GM18519 (cell line): ENCODE measurements at regions not wholly inside any gene's neighbourhood (a gene's known extent, or its start where the extent isn't known, plus 50 kb on each side); places are given as distances from the start of the nearest gene placed in this dataset.

Source experiments
- ATAC-seq: cut with Tn5 transposase; IDR thresholded peaks from one replicate; pipeline ENCODE4 v1.9.1; 2021; ENCODE audit warnings: mild to moderate bottlenecking, moderate library complexity; ENCODE audit not compliant: unreplicated experiment, low FRiP score

DNA sequence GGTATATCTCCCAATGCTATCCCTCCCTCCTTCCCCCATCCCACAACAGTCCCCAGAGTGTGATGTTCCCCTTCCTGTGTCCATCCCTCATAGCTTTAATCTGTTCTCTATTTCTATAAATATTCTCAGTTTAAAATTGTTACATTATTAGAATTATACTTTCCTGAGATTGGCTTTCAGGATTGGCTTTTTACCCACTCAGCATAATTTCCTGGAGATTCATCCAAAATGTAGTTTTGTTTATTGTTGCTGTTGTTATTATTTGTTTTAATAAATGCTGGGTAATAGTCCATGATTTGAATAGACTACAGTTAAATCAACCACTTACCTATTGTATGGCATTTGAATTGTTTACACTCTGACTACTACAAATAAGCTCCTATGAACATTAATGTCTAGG, 936.4 kb downstream of the FAT4 start:
- no peak for ATAC-seq

DNA sequence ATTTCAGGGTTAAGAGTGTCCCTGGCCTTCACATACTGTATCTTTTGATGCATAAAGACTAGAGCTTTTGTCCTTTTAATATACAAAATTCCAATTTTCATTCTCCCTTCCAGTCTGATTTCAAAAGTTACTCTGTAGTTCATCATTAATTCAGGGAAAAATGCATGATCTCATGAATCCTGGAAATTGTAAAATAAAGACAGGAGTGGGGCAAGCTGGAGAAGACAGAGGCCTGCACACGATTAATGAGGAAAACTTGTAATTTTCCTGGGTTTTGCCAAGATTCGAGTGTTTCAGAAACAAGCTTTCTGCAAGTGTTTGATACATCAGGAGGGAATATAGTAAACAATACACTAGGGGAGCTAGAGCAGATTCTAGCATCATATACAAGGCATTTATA, 947.9 kb downstream of the FAT4 start:
- no peak for ATAC-seq

DNA sequence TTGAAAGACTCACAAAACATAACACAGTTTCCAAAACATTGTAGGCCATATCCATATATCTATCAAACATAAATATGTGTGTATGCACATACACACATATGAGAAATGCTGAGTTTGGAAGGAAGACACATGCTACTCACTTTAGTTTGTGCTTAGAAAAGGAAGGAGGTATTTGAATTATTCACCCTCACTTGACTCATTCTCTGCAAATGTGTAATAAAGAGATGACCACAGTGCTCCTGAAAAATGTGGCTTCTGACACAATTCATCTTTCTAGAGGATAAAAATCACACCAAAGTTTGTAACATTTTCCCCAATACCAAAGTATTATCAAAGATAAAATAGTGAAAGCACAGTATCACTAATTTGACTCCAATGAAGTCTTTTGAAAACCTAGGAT, 950.1 kb downstream of the FAT4 start:
- no peak for ATAC-seq

DNA sequence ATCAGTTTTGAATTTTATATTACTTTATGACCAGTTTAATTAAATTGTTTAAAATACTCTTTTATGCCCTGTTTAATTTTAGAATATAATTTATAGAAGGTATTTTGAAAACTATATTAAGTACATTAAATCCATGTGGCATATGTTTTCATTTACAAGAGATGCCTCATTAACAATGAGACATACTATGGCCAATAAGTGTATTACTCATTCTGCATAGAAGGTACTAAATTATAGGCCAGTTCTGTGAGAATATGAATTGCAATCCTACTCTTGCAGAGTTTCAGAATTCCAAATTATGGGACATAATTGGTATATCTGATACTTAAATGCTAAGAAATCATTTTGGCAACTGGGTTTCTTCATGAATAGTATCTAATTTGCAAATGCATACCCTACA, 951.1 kb downstream of the FAT4 start:
- no peak for ATAC-seq

DNA sequence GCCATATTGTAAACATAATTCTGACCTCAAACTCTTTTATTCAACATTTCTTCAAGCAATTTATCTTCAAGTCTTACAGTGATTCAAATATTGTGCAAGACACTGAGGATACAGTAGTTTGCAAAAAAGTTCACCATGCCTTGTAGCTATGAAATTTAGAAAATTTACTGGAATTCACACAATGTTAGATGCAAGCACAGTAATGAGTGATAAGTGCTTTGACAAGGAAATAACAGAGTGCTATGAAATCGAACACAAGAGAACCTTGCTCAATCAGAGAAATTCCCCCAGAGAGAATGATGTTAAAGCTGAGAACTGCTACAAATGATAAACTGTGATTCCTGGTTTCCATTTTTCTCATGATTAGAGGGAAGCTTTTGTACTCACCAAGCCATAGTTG, 952.9 kb downstream of the FAT4 start:
- no peak for ATAC-seq

DNA sequence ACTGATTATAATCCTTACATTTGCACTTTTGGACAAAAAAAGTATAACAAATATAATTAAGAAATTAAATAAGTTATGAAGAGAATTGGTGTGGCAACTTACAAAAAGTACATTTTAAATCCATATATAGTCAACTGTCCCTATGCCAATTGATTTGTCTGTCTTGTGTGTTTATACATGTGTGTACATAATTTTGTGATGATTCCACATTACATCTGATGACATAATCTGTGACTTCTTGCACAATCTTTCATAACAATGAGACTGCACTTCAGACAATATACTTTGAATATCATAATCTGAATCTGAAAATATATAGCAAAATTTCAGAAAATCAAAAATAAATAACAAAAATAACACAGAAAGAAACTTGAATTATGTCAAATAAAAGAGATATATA, 953.4 kb downstream of the FAT4 start:
- ATAC-seq = no peak

DNA sequence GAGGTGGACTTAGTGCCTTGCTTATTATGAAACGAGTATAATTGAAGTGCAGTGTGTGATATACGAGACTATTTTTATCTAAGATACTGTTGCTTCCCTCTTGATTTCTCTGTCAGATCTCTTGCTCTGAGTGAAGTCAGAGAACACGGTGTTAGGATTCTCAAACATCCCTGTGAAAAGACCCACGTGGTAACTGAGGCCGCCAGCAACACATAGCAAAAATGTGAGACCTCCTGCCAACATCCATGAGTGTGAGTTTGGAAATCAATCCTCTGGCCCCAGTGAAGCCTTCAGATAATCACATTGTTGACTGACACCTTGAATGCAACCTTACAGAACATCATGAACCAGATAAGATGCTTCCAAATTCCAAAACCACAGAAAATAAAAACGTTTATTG, 954.4 kb downstream of the FAT4 start:
- no peak for ATAC-seq

DNA sequence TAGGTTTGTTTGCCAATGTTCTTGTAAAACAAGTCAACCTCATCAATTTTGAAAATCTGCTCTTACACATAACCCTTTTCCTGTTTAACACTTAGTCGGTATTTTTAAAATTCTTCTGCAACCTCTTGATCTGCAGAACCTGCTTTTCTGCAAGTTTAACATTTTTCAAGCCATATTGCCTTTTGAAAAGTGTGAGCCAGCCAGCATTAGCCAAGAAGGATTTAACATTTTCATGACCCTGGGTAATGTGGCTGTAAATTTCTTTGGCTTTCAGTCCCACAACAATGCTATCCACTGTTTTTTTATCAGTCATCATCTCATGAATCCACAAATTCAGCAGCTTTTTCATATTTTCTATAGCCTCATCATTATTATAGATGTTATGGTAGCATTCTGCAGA, 956.5 kb downstream of the FAT4 start:
- no peak for ATAC-seq

DNA sequence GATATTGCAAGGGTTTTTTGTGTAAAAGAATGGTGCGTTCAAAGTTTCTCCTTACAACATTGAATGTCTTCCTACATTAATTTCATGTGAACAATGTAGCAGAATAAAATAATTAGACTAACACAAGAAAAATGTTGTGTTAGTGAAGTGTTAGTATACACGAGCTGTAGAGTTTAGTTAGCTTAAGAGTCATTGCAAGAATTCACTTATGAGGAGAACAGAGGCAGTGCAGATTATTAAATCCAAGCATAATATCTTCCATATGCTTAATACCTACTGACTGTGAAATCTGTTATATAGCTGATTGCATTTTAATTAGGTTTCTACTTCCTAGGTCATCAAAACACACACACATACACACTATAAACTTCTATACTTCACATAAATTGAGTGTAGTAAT, 959.0 kb downstream of the FAT4 start:
- no peak for ATAC-seq

DNA sequence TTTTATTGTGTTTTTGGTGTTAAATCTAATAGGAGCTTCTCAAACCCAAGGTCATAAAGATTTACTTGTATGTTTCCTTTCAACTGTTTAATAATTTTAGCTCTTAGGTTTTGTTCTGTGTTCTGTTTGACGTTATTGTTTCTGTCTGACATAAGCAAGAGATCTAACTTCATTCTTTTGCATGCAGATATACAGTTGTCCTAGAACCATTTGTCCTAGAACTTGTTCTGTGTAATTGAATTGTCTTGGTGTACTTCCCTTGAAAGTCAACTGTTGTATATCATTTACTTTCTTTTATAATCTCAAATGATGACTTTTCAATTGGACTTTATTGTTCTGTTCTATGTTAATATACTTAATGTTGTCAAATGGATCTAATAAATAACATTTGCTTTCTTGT, 977.1 kb downstream of the FAT4 start:
- no peak for ATAC-seq

DNA sequence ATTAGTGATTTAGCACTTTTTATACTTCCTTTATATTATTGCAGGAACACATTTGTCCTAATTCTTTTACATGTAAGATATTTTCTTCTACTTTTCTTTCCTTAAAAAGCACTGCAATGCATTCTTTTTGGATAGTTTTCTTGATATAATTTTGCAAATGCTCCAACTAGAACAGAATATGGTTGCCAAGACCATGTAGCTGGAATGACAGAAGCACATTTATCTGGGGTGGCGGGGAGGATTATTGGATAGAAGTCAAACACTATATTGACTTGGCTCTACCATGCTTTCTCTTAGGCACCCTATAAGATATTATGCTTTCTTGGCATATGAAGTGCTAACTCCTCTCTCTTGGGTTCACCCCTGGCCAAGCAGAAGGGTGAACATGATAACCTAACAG, 983.5 kb downstream of the FAT4 start:
- ATAC-seq = no peak

DNA sequence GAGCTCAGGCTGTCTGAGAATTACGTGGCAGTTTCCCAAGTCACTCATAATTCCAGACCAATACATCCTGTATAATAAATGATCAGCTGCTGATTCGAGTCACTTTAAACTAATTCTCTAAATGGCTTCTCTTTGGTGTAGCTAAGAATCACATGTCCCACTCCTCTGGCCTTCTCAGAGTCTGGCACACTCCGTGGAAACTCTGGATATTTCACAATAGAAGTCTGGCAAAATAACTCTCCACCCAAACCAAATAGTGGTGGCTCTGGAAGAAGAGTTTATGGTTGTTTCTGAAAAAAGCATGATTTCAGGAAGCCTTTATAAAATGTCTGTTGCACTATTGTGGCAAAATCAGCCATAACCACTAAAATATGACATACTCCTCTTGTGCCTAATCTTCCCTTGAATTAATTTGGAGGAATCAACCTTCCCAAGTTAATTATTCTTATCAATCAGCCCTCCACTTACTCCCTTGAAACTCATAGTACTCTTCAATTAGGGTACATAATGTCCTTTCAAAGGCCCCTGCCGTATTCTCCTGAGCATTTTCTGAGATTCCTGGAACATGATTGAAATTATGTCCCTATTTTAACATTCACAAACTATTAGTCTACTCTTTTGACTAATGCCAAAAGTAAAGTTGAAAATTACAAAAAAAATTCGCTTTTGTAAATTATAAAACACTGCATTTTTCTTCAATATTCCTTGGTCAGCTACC, 991.6 kb downstream of the FAT4 start:
- ATAC-seq = no peak

DNA sequence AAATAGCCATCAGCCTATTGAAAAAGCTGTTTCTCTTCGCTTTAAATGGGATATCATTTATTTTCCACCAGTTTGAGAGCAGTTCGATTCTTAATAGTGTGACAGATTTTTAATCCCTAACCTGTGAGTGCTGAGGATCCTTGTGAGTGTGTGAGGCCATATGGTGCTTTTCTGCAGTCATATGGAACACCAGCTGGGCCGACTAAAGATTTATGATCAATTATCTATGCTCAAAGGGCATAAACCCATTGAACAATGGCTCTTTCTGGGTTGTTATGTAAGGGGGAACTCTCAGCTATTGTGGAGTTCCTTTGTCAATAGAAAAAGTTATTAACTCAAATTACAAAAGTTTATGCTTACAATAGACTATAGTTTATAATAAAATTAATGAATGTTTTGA, 1003.6 kb downstream of the FAT4 start:
- no peak for ATAC-seq

DNA sequence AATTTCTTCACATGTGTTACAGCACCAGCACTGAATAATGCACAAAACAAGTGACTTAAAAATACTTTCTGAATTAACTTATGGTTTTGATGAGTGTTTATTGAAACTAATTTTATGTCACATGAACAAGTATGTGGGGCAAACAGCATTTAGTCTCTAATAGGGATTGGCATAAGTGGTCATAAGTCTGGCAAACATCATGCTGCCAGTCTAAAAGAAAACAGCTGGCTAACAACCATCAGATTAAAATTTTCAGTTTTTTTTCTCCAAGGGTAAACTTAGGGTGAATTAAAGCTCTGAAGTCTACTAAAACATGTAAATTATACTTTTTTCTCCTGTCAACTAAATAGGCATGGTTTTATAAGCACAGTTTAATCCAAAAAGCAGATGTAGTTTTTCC, 1014.2 kb downstream of the FAT4 start:
- no peak for ATAC-seq

DNA sequence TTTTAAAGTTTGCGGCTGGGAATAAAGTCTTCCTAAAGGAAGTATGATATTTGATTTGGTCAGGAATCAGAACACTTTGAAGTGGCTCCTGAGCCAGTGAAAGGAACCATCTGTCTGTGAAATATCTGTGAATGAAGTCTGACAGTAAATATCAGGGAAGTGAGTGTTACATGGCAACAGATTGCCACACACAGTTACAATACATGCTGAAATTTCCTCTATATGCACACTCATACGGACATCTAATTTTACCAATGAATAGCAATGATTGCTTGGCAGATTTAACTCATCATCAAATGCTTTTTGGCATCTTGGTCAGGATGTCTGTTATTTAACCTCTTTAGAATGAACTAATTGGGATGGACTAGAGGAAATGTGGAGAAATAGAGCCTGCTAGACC, 1023.8 kb downstream of the FAT4 start:
- no peak for ATAC-seq

DNA sequence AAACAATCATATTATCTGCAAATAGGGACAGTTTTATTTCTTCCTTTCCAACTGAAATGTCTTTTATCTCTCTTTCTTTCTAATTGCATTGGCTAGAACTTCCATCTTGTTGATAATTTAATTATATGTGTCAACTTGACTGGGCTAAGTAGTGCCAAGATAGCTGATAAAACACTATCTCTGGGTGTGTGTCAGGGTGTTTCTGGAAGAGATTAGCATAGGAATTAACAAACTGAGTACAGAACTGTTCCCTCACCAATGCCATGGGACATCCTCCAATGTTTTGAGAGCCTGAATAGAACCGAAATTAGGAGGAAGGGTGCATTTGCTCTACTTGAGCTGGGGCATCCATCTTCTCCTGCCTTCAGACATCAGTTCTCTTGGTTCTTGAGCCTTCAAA, 1027.2 kb downstream of the FAT4 start:
- ATAC-seq = no peak

DNA sequence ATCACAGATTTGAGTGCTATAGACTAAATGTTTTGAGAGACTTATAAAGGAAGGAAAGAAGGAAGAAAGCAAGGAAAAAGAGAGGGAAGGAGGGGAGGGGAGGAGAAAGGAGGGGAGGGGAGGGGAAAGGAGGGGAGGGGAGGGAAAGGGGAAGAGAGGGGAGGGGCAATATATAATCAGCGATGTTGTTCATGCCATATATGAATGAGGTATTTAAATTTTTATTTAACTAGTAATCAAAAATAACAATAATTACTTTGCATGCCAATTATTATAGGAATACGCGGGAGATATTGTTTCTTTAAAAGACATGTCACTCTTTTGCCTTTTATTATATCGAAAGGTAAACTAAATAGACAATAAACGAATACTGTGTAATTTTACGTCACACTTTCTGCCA, 1029.7 kb downstream of the FAT4 start:
- ATAC-seq = no peak

DNA sequence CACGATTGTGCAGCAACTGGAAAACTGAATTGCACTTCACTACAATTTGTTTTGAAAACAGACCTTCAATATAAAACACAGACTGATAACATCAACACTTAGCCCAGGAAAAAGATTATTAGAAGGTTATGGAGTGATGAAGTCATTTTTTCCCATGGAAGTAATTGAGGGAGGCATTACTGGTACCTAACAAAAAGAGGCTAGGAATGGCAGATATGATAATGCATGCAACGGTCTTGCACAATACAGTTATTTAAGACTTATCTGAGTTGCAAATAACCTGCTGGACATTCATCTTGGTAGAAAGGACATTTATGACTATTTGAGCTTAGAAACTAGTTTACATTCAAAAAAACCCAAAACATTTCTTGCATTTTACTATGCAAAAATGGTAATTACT, 1031.9 kb downstream of the FAT4 start:
- ATAC-seq = no peak

DNA sequence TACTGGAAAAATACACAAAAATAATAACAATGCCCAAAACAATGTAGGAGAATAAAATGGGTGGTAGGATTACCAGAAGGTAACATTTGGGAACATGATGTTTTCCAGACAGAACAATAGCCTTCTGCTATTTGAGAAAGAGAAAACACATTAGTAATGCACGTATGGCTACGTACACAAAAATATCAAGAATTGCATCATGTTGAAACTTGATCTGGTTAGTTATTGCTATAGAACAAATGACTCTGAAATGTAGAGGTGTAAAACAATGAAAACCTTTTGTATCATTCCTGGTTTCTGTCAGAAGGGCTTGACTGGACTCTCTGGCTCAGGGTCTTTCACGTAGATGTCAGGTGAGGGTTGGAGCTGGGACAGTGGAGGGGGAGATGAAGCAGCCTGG, 1040.0 kb downstream of the FAT4 start:
- ATAC-seq = no peak

DNA sequence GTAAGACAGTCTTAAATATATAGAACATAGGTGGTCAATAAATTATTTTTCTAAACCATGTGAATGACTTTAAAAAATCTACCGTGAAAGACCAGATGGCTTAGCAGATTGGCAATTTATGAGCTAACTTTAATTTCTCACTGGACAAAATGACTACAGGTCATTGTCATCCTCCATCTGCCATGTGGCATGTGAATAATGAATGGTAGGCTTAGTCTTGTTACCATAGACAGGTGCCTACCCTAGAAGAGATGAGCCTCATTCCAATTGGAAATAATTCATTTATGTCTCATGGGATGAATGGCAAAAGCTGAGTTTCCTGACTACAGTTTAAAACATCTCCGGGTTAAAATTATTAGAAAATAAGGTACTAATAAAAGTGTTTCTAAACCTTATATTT, 1043.3 kb downstream of the FAT4 start:
- no peak for ATAC-seq

DNA sequence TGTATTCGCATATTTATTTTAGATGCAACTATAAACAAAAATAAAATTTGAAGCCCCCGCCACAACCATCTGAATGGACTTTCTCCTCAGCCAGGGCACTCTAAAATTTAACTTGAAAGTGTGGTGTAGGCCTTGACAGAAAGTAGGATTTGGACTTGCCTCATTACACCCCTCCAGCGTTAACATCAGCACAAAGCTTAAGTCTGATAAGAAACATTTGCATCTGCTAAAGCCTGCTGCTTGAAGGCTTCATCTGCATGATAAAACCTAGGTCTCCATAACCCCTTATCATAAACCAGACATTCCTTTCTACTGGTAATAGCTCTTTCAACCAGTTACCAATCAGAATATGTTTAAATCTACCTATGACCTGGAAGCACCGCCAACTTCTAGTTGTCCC, 1046.5 kb downstream of the FAT4 start:
- ATAC-seq = no peak

DNA sequence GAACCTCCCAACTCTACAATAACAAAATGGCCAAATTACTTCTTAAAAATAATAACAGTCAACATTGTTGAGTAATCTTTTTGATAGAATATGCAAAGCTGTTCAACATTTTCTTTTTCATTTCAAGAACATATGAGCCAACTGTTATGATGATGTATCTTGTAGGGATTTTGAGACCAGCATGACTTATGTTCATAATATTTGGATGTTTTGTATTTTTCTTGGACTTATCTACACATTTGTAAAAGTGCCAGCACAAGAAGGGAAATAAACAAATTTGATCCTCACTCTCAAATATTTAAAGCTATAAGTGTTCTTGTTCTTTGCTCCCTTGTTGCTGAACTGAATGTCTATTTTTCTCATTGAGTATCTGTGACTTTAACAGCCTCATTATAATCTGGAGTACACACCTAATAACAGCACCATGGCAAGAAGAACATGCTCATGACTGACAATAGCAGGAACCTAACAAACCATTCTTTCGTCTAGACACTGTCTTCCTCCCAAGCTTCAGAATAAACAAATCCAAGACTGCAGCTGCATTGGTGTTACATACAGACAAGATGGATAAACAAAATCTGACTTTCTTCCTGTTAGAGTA, 1049.7 kb downstream of the FAT4 start:
- ATAC-seq = no peak

DNA sequence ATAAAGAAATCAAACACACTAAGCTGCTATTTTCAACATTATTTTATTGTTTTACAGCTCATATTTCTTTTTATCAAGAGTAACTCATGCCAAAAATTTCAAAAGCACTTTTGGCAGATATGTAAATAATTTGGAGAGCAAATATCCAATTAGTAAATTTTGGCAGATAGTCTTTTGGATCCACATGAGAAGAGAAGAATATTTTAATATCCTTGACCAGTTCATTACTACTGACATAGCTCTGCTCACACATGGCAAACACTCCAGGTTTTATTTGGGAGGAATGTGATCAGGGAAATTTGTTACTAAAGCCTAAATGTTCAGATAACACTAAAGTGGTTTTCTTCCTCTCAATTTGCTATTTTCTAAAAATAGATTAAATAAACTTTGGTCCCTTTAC, 1054.3 kb downstream of the FAT4 start:
- ATAC-seq = no peak
